GM21360 (cell line): ENCODE measurements at regions not wholly inside any gene's neighbourhood (a gene's known extent, or its start where the extent isn't known, plus 50 kb on each side); places are given as distances from the start of the nearest gene placed in this dataset.
"Not testable (repeated sequence)": the region's sequence is repeated elsewhere in the genome, so short reads cannot be mapped to it uniquely, and the experiment has no call there.

Experiments
- ATAC-seq: cut with Tn5 transposase; IDR thresholded peaks from one replicate; pipeline ENCODE4 v1.9.1; 2021; ENCODE audit warnings: mild to moderate bottlenecking, moderate library complexity; ENCODE audit not compliant: unreplicated experiment

GRCh38 chr4:180280726-180281297 is 1962.4 kb upstream of the TENM3 start:
- ATAC-seq, result no peak

DNA sequence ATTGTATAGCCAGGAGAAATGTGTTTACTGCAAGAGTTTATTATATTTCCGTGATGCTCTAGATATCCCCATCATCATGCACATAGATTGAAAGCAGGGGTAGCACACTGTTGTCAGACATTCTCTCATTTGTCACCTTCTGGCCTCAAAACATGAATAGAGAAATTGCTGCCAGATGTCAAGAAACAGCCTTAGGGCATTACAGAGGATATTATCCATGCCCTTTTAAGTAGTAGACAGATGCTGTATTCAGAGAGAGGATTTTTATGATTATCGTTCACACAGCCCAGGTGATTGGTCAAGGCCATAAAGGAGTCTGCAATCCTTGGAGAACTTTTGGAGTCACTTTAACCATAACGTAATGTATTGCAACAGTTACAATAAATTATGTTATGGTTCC is 1961.5 kb upstream of the TENM3 start:
- ATAC-seq, result no peak

- ATAC-seq, result no peak
These were observed 1958.9 kb upstream of the TENM3 start for GRCh38 chr4:180284267-180284666.

GRCh38 chr4:180285796-180286195 is 1957.4 kb upstream of the TENM3 start:
- ATAC-seq, result no peak

DNA sequence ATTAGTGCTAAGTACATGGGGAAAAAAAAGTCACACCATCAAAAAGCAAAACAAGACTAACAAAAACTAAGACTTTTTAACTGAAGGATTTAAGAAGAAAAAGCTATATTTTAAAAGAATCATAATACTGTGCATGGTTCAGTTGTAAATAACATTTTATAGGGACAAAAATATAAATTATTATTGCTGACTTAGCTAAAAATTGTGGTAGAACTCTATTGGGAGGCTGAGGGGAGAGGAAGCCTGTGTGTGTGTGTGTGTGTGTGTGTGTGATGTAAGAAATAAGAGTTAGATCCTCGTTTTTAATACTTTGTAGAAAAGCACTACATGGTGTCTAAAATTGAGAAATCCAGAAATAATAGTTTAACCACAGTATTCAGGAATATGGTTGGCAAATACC is 1950.9 kb upstream of the TENM3 start:
- ATAC-seq, result no peak

GRCh38 chr4:180296036-180296599 is 1947.1 kb upstream of the TENM3 start:
- no peak for ATAC-seq

DNA sequence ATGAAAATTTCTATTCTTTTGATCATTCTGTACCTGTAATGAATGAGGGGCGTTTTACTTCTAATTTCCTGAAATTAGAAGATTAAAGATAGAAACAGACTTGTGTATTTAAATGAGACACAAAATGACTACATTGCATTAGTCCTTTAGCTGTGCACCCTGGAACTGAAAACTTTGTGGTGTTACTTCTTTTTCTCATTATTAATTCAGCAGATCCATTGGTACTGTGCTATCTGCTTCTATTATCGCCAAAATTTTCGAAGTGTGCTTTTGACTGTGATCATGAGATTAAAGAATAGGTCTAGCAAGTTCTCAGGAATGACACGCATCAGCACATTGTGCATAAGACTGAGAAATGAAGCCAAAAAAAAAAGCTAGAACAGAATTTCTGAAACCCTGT is 1938.9 kb upstream of the TENM3 start:
- no peak for ATAC-seq

DNA sequence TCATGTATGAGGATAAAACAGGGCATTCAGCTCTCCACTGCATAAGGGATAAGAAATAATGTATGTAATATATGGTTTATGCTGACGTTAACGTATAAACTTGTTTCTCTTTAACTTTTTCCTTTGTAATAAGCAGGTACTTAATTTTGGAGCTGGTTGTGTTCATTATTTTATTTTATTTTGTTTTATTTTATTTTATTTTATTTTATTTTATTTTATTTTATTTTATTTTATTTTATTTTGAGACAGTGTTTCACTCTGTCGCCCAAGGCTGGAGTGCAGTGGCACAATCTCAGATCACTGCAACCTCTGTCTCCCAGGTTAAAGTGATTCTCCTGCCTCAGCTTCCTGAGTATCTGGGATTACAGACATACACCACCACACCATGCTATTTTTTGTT is 1932.6 kb upstream of the TENM3 start:
- ATAC-seq, result no peak

- no peak for ATAC-seq
These were observed 1928.2 kb upstream of the TENM3 start for GRCh38 chr4:180314972-180315371.

GRCh38 chr4:180330521-180330920 is 1912.7 kb upstream of the TENM3 start:
- ATAC-seq, result no peak

DNA sequence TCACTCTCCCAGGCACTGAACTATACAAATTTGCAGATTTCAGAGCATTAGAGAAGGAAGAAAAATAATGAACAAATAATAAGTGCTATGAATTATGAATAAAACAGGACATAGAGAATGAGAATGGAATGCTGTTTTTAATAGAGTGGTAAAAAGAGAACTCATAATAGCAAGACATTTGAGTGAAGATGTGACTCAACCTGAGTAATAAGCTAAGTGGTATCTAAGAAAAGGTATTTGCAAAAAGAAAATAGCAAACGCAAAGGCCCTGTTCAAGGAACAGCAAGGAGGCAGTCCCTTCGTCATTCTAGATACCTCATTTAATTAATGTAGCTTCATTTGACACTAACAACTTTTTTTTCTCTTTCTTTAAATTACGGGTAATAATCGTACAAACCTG is 1910.0 kb upstream of the TENM3 start:
- ATAC-seq, result no peak

DNA sequence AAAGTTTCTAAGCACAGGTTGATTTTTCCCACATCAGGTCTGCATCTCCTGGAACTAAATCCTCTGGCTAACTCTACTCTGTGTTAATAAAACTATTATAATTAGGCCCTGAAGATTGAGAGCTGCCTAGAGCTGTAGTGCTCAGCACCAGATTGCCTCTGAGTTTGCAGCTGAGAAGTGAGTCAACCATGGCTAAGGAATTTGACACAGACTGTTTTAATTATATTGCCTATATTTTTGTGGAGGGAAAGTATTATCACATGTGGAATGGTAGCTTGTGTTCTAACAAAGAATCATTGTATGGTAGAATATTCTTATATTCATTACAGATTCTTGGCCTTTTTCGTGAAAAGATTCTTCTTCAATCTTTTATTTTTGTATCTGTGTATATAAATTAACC is 1907.6 kb upstream of the TENM3 start:
- no peak for ATAC-seq

- ATAC-seq, result no peak
These were observed 1906.6 kb upstream of the TENM3 start for GRCh38 chr4:180336494-180337090.

- ATAC-seq, result no peak
These were observed 1901.3 kb upstream of the TENM3 start for GRCh38 chr4:180341926-180342325.

DNA sequence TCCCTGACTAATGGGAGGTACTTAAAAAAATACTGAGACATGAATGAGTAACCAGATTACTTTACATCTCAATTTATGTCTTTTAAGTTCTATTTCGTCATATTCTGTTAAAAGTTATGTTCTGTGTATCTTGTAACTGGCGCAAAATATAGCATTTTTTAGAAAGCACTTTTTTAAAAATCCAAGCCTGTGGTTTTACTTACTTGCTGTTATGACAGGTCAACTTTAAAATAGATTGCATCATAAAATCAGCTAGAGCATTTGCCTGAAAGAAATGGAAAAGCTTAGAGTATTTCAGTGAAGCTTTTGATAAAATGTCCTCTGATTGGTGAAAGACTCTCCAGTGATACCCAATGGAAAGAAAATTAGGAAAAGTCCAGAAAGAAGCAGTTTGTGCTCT is 1892.3 kb upstream of the TENM3 start:
- no peak for ATAC-seq

GRCh38 chr4:180356766-180357165 is 1886.4 kb upstream of the TENM3 start:
- no peak for ATAC-seq

DNA sequence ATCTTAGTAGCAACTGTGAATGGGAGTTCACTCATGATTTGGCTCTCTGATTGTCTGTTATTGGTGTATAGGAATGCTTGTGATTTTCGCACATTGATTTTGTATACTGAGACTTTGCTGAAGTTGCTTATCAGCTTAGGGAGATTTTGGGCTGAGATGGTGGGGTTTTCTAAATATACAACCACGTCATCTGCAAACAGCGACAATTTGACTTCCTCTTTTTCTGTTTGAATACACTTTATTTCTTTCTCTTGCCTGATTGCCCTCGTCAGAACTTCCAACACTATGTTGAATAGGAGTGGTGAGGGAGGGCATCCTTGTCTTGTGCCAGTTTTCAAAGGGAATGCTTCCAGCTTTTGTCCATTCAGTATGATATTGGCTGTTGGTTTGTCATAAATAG is 1883.1 kb upstream of the TENM3 start:
- ATAC-seq, result not testable (repeated sequence)

- ATAC-seq, result no peak
These were observed 1879.4 kb upstream of the TENM3 start for GRCh38 chr4:180363815-180364214.

GRCh38 chr4:180372691-180373090 is 1870.5 kb upstream of the TENM3 start:
- ATAC-seq, result no peak

DNA sequence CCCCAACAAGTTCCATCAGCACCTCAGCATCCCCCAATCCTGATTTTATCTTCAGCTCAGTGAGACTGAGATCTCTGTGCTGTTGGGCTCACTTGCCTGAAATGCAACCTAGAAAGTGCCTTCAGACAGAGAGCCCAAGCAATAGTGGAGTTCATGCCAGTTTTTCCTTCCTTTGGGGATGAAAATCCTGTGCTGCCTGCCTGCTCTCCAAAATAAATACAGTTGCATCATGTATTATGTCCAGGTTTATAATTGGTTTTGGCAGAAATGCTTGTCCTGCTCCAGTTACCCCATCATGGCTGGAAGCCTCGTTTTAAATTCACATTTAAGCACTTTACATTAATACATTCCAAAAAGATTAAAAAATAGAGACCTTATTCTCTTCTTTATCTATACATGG is 1865.5 kb upstream of the TENM3 start:
- ATAC-seq, result no peak

- no peak for ATAC-seq
These were observed 1862.5 kb upstream of the TENM3 start for GRCh38 chr4:180380733-180381132.

- no peak for ATAC-seq
These were observed 1851.6 kb upstream of the TENM3 start for GRCh38 chr4:180391613-180392012.

GRCh38 chr4:180394312-180394711 is 1848.9 kb upstream of the TENM3 start:
- no peak for ATAC-seq
